ENCODE measurements at regions not wholly inside any gene's neighbourhood (a gene's known extent, or its start where the extent isn't known, plus 50 kb on each side); places are given as distances from the start of the nearest gene placed in this dataset.

DNA sequence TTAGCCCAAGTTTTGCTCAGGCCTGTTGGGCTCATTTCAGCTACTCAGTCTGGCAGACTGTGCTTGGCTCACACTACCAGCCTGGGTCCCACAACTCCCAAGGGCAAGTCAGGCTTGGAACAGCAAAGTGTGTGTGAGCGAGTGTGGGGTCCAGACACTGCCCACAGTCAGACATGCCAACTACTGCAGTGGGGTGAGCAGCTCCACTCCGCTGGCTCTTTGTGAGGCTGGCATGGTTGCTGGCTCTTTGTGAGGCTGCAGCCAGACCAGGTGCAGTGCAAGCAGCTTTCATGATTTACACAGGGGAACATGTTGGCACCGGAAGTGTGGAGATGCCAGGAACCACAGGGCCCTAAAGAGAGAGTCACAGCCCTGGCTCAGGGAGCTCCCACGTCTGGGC, 606.7 kb upstream of the FAM174A start:
- no peak for DNase-seq (ENCODE audit: low read depth in 1 of 2, low spot score in 2 of 2)
- WGBS, 2 experiments (ENCODE audit: extremely low coverage in 1 of 2, insufficient coverage in 1 of 2, insufficient read length in 1 of 2, insufficient replicate concordance in 2 of 2, low coverage in 1 of 2, low lambda C conversion rate in 2 of 2, missing lambda C conversion rate in 1 of 2): 97% methylated on average over 4 of the region's 4 CpGs; no CpG with 5 or more reads in 1 of the 2 experiments

More for the DNA sequence above, 606.7 kb upstream of the FAM174A start:
- Histone ChIP-seq H2BK5ac (ENCODE audit: low read depth, low read length) (no peak overlapping the region), H3K4me1 (replicated peaks in 1 of 4; ENCODE audit: control insufficient read depth in 3 of 4, insufficient read depth in 4 of 4, low read length in 3 of 4) (no peaks in the 10 kb centered on the region), H4K20me1 (replicated peaks in 1 of 2; ENCODE audit: control insufficient read depth in 1 of 2, insufficient read depth in 2 of 2, low read length in 2 of 2) (no peaks in the 10 kb centered on the region), H3K9ac (replicated peaks in 1 of 4; ENCODE audit: extremely low read depth in 1 of 4, low read depth in 3 of 4, low read length in 3 of 4) (no peak overlapping the region), H3K27ac (ENCODE audit: low read depth, low read length) (no peak overlapping the region), H4K8ac (ENCODE audit: extremely low read depth, insufficient read depth, low read length) (no peak overlapping the region), H3K4ac (replicated peaks; ENCODE audit: insufficient read length, low read depth, low read length) (no peak overlapping the region), H3K36me3 (ENCODE audit: control insufficient read depth in 2 of 4, insufficient read depth in 4 of 4, low read length in 3 of 4) (no peaks in the 10 kb centered on the region), H3K4me3 (ENCODE audit: extremely low read depth in 1 of 4, insufficient read depth in 2 of 4, low read depth in 3 of 4, low read length in 4 of 4) (no peak overlapping the region), H3K14ac (ENCODE audit: insufficient read length) (no peak overlapping the region), H3K23me2 (ENCODE audit: low read depth, low read length) (no peaks in the 10 kb centered on the region), H3K18ac (ENCODE audit: extremely low read depth, low read length) (no peak overlapping the region), H4K91ac (replicated peaks; ENCODE audit: insufficient read length, low read length) (no peak overlapping the region), H3K4me2 (ENCODE audit: insufficient read depth in 1 of 2, low read depth in 2 of 2, low read length in 2 of 2) (no peak overlapping the region), H2BK20ac (ENCODE audit: low read length) (no peak overlapping the region), H3K79me2 (ENCODE audit: control insufficient read depth in 1 of 2, insufficient read depth in 2 of 2, low read length in 2 of 2) (no peaks in the 10 kb centered on the region), H3K23ac (ENCODE audit: insufficient read length) (no peak overlapping the region), H3K56ac (replicated peaks; ENCODE audit: insufficient read length, low read depth, low read length) (no peak overlapping the region), H2BK12ac (ENCODE audit: low read depth, low read length) (no peak overlapping the region), H3K79me1 (ENCODE audit: low read depth, low read length) (no peaks in the 10 kb centered on the region), H4K5ac (ENCODE audit: insufficient read length, low read depth, low read length) (no peak overlapping the region), H2AK5ac (ENCODE audit: low read depth, low read length) (no peak overlapping the region), H2BK15ac (ENCODE audit: low read length) (no peak overlapping the region), H3K9me3 (ENCODE audit: insufficient read depth in 2 of 2, low read depth in 1 of 2, low read length in 1 of 2) (peaks cover 0 to 12% of the 10 kb centered on the region in 2 experiments; a peak in 1 of 4 replicates), H2AFZ (ENCODE audit: low read length) (no peak overlapping the region), H3K27me3 (replicated peaks in 1 of 4; ENCODE audit: control insufficient read depth in 3 of 4, extremely low read depth in 1 of 4, insufficient read depth in 3 of 4, low read length in 3 of 4) (no peaks in the 10 kb centered on the region), H2BK120ac (replicated peaks; ENCODE audit: low read depth, low read length) (no peak overlapping the region)
- TF ChIP-seq PHF8 (conservative IDR thresholded peaks at IDR 0.05; ENCODE audit: low read depth, low read length) (no peak), POLR2AphosphoS5 (IDR thresholded peaks at IDR 0.05; ENCODE audit: low read depth, low read length) (no peak)
- no peak for FAIRE-seq
- ChIA-PET CTCF (ENCODE audit: partially characterized antibody) (interaction anchor here (0.6 to 0.8 kb wide), 2 partner anchors 14 to 578 kb away, joined by 3 to 4 read pairs; no protein-coding TSS in a partner anchor), POLR2A (ENCODE audit: partially characterized antibody) (no interaction called here)

Data from H1 (cell line).